ENCODE measurements at regions not wholly inside any gene's neighbourhood (a gene's known extent, or its start where the extent isn't known, plus 50 kb on each side); places are given as distances from the start of the nearest gene placed in this dataset.

DNA sequence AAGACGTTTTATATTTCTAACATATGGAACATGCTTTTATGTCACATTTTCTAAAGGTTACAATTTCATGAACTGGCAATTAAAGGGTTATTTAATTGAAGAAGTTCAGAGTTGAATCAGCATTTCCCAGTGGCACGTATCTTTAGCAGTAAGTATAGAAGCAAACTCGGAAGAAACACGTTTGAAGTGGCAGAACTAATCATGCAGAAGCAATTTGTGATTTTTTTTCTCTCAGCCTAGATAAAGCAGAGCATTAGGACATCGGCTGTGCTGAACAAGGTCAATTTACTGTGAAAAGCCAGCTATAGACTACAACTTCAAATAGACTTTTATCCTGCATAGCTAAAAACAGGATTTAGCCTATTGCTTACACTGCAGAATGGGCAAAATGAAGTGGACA, 104.7 kb downstream of the ISL1 start:
- H3K9me3 Mint-ChIP-seq = no peaks in the 10 kb centered on the region
- no peaks in the 10 kb centered on the region for H3K36me3 Mint-ChIP-seq
- no peaks in the 10 kb centered on the region for H3K27me3 Mint-ChIP-seq (ENCODE audit: low read depth)
- DNase-seq (ENCODE audit: low spot score in 2 of 2, unreplicated experiment in 2 of 2) = no peak
- H3K4me3 Mint-ChIP-seq = no peak overlapping the region
- no peak overlapping the region for H3K27ac Mint-ChIP-seq
- TF ChIP-seq, protein P1, sequence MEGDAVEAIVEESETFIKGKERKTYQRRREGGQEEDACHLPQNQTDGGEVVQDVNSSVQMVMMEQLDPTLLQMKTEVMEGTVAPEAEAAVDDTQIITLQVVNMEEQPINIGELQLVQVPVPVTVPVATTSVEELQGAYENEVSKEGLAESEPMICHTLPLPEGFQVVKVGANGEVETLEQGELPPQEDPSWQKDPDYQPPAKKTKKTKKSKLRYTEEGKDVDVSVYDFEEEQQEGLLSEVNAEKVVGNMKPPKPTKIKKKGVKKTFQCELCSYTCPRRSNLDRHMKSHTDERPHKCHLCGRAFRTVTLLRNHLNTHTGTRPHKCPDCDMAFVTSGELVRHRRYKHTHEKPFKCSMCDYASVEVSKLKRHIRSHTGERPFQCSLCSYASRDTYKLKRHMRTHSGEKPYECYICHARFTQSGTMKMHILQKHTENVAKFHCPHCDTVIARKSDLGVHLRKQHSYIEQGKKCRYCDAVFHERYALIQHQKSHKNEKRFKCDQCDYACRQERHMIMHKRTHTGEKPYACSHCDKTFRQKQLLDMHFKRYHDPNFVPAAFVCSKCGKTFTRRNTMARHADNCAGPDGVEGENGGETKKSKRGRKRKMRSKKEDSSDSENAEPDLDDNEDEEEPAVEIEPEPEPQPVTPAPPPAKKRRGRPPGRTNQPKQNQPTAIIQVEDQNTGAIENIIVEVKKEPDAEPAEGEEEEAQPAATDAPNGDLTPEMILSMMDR (IDR thresholded peaks at IDR 0.05; ENCODE audit: unreplicated experiment) = no peak
- H3K4me1 Mint-ChIP-seq = peaks cover 12% of the 10 kb centered on the region

DNA sequence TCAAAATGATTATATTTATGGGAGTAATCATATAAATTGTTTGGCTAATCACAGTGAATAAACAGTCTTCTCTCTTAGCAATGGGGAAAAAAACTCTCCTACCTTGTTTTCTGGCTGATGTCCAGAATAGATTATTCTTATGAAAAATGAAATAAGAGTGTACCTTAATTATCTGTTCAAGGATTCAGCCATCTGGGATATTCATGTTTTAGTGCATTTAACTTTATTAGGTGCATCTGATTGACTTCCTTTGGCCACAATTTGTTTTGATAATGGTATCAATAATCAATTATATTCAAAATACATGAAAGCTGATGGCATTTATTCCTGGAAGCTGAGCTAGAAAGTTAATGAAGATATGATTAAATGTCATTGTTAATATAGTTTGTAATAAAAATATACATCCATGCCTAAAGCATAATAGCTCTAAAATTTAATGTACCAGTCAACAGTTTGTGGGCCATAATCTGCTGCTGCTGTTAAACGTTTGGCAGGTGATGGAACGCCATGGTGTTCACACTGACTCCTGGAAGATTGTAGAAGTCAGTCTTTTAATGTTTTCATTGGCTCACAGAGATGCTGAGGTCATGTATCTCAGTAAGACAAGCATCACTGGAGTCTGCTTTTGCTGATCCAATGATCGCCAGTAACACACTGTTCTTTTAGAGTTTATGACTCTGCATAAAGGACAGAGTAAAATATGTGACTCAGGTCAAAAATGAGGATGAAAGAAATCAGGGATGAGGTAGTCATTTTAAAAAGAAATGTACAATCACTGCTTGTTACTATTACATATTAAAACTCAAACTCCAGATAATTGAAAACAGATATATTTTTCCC, 105.8 kb downstream of the ISL1 start:
- no peak for DNase-seq (ENCODE audit: low spot score in 2 of 2, unreplicated experiment in 2 of 2)
- Mint-ChIP-seq H3K9me3 (no peaks in the 10 kb centered on the region), H3K36me3 (no peaks in the 10 kb centered on the region), H3K4me1 (peaks cover 11% of the 10 kb centered on the region), H3K4me3 (no peak overlapping the region), H3K27ac (no peak overlapping the region), H3K27me3 (ENCODE audit: low read depth) (no peaks in the 10 kb centered on the region)
- TF ChIP-seq, protein P1 (IDR thresholded peaks at IDR 0.05; ENCODE audit: unreplicated experiment) = no peak

DNA sequence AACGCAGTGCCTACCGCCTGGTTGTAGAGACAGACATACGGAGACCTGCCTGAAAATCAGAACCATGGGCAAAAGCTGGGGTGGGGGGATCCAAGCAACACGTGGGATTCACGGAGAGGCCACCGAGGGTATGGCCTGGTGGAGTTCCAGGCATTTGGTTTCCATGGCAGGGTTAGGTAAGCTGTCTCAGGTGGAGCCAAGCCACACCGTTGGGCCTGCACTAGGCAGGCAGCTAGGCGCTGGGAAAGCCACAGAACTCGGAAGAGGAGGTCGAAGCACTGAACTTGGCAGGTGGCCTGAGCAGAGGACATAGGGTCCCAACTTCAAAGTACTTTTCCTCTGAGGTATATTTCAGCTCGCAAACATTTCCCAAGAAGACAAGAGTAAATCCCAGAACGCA, 111.6 kb downstream of the ISL1 start:
- no peaks in the 10 kb centered on the region for H3K9me3 Mint-ChIP-seq
- no peaks in the 10 kb centered on the region for H3K36me3 Mint-ChIP-seq
- H3K4me3 Mint-ChIP-seq = no peak overlapping the region
- no peak for DNase-seq (ENCODE audit: low spot score in 2 of 2, unreplicated experiment in 2 of 2)
- no peak overlapping the region for H3K27ac Mint-ChIP-seq
- TF ChIP-seq, protein P1 (IDR thresholded peaks at IDR 0.05; ENCODE audit: unreplicated experiment) = no peak
- no peaks in the 10 kb centered on the region for H3K4me1 Mint-ChIP-seq
- H3K27me3 Mint-ChIP-seq (ENCODE audit: low read depth) = no peaks in the 10 kb centered on the region

DNA sequence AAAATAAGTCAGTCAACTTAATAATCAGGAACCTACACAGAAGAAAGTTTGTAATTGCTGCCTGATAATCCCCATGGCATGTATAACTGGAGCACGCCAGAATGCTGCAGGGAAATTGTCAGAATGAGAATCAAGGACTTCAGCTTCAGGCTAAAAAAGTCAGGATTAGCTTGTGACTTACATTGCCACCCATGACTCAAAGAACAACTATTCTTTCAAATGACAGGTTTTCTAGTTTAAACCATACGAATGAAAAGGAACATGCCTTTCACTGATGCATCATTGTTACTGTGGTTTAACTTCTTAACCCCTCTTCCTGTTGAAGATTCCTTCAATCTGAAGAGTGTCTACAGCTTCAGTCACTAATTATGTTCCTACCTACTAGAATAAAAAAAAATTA, 112.4 kb downstream of the ISL1 start:
- no peak for DNase-seq (ENCODE audit: low spot score in 2 of 2, unreplicated experiment in 2 of 2)
- no peaks in the 10 kb centered on the region for H3K27me3 Mint-ChIP-seq (ENCODE audit: low read depth)
- TF ChIP-seq, protein P1 (IDR thresholded peaks at IDR 0.05; ENCODE audit: unreplicated experiment) = no peak
- H3K4me1 Mint-ChIP-seq = no peaks in the 10 kb centered on the region
- no peak overlapping the region for H3K27ac Mint-ChIP-seq
- H3K4me3 Mint-ChIP-seq = no peak overlapping the region
- H3K9me3 Mint-ChIP-seq = no peaks in the 10 kb centered on the region
- H3K36me3 Mint-ChIP-seq = no peaks in the 10 kb centered on the region

DNA sequence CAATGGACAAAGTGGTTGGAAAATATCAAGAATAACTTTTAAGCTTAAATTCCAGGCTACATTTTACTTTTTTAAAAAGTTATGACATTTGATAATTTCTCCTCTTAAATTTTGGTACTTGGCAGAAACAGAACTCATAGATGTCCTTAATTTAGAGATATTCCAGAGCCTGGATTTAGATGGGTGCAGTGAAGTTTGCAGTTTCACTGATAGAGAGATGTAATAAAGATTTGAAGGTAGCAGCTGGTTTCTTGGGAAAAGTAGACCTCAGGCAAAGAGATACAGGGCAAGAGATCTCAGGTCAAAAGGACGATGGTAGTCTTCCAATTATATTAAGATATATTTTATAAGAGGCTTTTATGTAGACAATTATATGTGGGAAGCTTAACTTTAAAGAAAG, 134.6 kb downstream of the ISL1 start:
- Mint-ChIP-seq H3K9me3 (peaks cover 3% of the 10 kb centered on the region), H3K27ac (no peak overlapping the region), H3K4me3 (no peak overlapping the region), H3K36me3 (peaks cover 1% of the 10 kb centered on the region), H3K4me1 (peaks cover 23% of the 10 kb centered on the region), H3K27me3 (ENCODE audit: low read depth) (no peaks in the 10 kb centered on the region)
- TF ChIP-seq, protein P1 (IDR thresholded peaks at IDR 0.05; ENCODE audit: unreplicated experiment) = no peak
- no peak for DNase-seq (ENCODE audit: low spot score in 2 of 2, unreplicated experiment in 2 of 2)

All from mesothelial cell of epicardium (in vitro differentiated cells).